ENCODE measurements at regions not wholly inside any gene's neighbourhood (a gene's known extent, or its start where the extent isn't known, plus 50 kb on each side); places are given as distances from the start of the nearest gene placed in this dataset.

DNA sequence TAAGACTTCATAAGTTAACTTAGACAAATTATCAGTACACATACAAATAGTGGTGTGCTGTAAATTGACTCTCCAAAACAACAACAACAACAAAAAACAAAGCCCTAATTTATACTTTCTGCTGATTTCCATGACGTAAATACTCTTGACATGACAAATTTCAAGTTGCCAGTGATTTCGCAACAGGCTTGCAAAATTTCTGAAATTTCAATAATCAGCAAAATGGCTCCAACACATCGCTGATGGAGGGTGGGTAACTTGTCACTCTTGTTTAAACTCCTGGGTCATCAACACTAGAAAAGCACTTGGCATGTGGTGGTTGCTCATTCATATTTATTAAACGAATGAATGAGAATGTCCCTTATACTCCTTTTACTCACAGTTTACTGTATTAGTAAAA is 205.2 kb upstream of the SATB1 start:
- Histone ChIP-seq H3K9me3 (peaks cover 0 to 3% (median 0%) of the 10 kb centered on the region in 8 donors), H3K4me1 (no peaks in the 10 kb centered on the region), H3K4me3 (no peak overlapping the region), H3K27me3 (replicated peaks in 1 of 7) (no peaks in the 10 kb centered on the region), H3K36me3 (no peaks in the 10 kb centered on the region), H3K27ac (no peak overlapping the region)
- no peak for TF ChIP-seq POLR2AphosphoS5 (IDR thresholded peaks at IDR 0.05)
- intact Hi-C loops (cut with DNase I; ENCODE audit: low total_unique reads): no loop called here
- 74 to 90% (median 81%) methylated on average over 4 of the region's 4 CpGs for WGBS, 5 donors
- no peak for DNase-seq

DNA sequence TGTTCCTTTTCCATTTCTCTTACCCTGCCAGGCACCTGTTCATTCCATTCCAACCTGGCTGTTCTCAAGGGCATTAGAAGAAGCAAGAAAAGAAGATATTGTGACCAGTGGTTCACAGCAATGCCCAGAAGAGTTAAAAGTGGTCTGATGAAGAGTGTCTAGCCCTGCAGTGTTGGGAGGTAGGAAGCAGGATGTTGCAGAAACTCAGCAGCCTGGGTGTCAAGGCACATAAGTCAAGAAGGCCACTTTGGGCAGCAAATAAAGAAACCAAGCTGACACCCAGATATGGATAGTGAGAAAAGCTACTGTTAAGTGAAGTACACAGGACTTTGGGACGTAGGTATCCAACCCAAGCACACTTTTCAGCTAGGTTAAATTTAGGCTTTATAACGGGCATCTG is 199.9 kb upstream of the SATB1 start:
- DNase-seq: no peak
- TF ChIP-seq POLR2AphosphoS5 (IDR thresholded peaks at IDR 0.05): no peak
- TF ChIP-seq POLR2A (IDR thresholded peaks at IDR 0.05): no peak
- TF ChIP-seq, protein P1, sequence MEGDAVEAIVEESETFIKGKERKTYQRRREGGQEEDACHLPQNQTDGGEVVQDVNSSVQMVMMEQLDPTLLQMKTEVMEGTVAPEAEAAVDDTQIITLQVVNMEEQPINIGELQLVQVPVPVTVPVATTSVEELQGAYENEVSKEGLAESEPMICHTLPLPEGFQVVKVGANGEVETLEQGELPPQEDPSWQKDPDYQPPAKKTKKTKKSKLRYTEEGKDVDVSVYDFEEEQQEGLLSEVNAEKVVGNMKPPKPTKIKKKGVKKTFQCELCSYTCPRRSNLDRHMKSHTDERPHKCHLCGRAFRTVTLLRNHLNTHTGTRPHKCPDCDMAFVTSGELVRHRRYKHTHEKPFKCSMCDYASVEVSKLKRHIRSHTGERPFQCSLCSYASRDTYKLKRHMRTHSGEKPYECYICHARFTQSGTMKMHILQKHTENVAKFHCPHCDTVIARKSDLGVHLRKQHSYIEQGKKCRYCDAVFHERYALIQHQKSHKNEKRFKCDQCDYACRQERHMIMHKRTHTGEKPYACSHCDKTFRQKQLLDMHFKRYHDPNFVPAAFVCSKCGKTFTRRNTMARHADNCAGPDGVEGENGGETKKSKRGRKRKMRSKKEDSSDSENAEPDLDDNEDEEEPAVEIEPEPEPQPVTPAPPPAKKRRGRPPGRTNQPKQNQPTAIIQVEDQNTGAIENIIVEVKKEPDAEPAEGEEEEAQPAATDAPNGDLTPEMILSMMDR (IDR thresholded peaks at IDR 0.05 in 8 of 11, conservative IDR thresholded peaks at IDR 0.05 in 3 of 11): no peak
- no peaks in the 10 kb centered on the region for H3K27me3 ChIP-seq (replicated peaks in 1 of 7)
- no peaks in the 10 kb centered on the region for H3K4me1 ChIP-seq
- no peaks in the 10 kb centered on the region for H3K36me3 ChIP-seq
- H3K9me3 ChIP-seq: no peaks in the 10 kb centered on the region
- 76 to 90% (median 85%) methylated on average over 2 of the region's 2 CpGs for WGBS, 5 donors
- intact Hi-C loops (cut with DNase I; ENCODE audit: low total_unique reads): no loop called here
- no peak overlapping the region for H3K4me3 ChIP-seq
- H3K27ac ChIP-seq: no peak overlapping the region

DNA sequence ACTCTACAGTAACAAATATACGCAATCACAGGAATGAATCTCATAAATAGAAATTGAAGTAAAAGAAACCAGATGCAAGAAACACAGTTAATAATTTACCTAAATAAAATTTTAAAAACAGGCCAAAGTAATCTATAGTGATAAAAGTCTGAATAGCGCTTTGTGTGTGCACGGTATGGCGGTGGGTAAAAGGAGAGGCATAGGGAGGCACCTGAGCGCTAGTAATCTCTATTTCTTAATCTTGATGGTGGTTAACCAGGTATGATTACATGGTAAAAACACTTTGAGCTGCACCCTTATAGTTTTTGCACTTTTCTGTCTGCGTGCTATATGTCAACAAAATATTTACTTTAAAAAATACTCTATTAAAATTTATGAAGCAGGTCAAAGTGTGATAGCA is 198.1 kb upstream of the SATB1 start:
- Histone ChIP-seq H3K4me1 (no peaks in the 10 kb centered on the region), H3K27ac (no peak overlapping the region), H3K36me3 (no peaks in the 10 kb centered on the region), H3K4me3 (no peak overlapping the region), H3K9me3 (no peaks in the 10 kb centered on the region), H3K27me3 (replicated peaks in 1 of 7) (no peaks in the 10 kb centered on the region)
- intact Hi-C loops (cut with DNase I; ENCODE audit: low total_unique reads): no loop called here
- no peak for DNase-seq
- TF ChIP-seq, protein P1 (IDR thresholded peaks at IDR 0.05 in 8 of 11, conservative IDR thresholded peaks at IDR 0.05 in 3 of 11): no peak
- no peak for TF ChIP-seq POLR2A (IDR thresholded peaks at IDR 0.05)
- no peak for TF ChIP-seq POLR2AphosphoS5 (IDR thresholded peaks at IDR 0.05)
- WGBS, 5 donors: 94 to 95% (median 95%) methylated on average over 6 of the region's 6 CpGs

DNA sequence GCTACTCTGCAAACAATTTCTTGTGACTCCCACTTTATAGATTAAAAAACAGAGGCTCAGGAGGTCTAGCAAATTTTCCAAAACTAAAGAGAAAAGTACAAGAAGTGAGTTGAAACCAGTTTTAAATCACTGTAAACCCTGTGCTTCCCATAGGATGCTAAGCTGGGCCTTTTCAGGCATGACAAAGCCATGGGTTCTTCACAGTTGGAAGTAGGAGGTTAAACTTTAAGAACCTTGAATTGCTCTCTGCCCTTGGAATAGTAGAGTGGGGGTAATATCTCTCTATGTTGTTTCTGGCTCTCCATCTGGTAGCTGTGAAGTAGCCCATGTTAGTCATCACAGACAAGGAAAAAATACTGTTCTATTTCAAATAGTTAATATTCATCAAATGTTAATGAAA is 193.6 kb upstream of the SATB1 start:
- DNase-seq: no peak
- no peaks in the 10 kb centered on the region for H3K27me3 ChIP-seq (replicated peaks in 1 of 7)
- H3K9me3 ChIP-seq: no peaks in the 10 kb centered on the region
- TF ChIP-seq POLR2A (IDR thresholded peaks at IDR 0.05) (no peak), POLR2AphosphoS5 (IDR thresholded peaks at IDR 0.05) (no peak)
- TF ChIP-seq, protein P1 (IDR thresholded peaks at IDR 0.05 in 8 of 11, conservative IDR thresholded peaks at IDR 0.05 in 3 of 11): no peak
- H3K36me3 ChIP-seq: no peaks in the 10 kb centered on the region
- no peak overlapping the region for H3K27ac ChIP-seq
- H3K4me3 ChIP-seq: no peak overlapping the region
- no peaks in the 10 kb centered on the region for H3K4me1 ChIP-seq
- intact Hi-C loops (cut with DNase I; ENCODE audit: low total_unique reads): no loop called here

DNA sequence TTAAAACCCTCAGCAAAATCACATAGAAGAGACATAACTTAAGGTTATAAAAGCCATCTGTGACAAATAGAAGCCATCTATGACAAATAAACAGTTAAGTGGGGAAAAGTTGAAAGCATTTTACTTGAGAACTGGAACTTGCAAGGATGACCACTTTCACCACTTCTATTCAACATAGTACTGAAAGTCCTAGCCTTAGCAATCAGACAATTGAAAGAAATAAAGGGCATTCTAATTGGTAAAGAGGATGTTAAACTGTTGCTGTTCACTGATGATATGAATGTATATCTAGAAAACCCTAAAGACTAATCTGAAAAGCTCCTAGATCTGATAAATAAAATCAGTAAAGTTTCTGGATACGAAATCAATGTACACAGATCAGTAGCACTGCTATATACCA is 186.9 kb upstream of the SATB1 start:
- H3K36me3 ChIP-seq: no peaks in the 10 kb centered on the region
- no peaks in the 10 kb centered on the region for H3K27me3 ChIP-seq (replicated peaks in 1 of 7)
- H3K4me1 ChIP-seq: no peaks in the 10 kb centered on the region
- no peak overlapping the region for H3K4me3 ChIP-seq
- intact Hi-C loops (cut with DNase I; ENCODE audit: low total_unique reads): no loop called here
- WGBS, 5 donors: 82 to 95% (median 90%) methylated on average over 1 of the region's 1 CpG
- no peak overlapping the region for H3K27ac ChIP-seq
- DNase-seq: no peak
- TF ChIP-seq POLR2A (IDR thresholded peaks at IDR 0.05) (no peak), POLR2AphosphoS5 (IDR thresholded peaks at IDR 0.05) (no peak)
- TF ChIP-seq, protein P1 (IDR thresholded peaks at IDR 0.05 in 8 of 11, conservative IDR thresholded peaks at IDR 0.05 in 3 of 11): no peak
- H3K9me3 ChIP-seq: peaks cover 0 to 8% (median 0%) of the 10 kb centered on the region in 8 donors

Data from spleen (tissue), 11 donors.